GM21447 (cell line): ENCODE measurements at regions not wholly inside any gene's neighbourhood (a gene's known extent, or its start where the extent isn't known, plus 50 kb on each side); places are given as distances from the start of the nearest gene placed in this dataset.
"Not testable (repeated sequence)": the region's sequence is repeated elsewhere in the genome, so short reads cannot be mapped to it uniquely, and the experiment has no call there.

Experiments
- ATAC-seq: cut with Tn5 transposase; IDR thresholded peaks from one replicate; pipeline ENCODE4 v1.9.1; 2021; ENCODE audit not compliant: unreplicated experiment

- ATAC-seq = no peak
Observed at GRCh38 chr15:70578196-70578595, 185.2 kb downstream of the UACA start.

GRCh38 chr15:70576696-70577095 is 186.7 kb downstream of the UACA start:
- ATAC-seq = no peak

DNA sequence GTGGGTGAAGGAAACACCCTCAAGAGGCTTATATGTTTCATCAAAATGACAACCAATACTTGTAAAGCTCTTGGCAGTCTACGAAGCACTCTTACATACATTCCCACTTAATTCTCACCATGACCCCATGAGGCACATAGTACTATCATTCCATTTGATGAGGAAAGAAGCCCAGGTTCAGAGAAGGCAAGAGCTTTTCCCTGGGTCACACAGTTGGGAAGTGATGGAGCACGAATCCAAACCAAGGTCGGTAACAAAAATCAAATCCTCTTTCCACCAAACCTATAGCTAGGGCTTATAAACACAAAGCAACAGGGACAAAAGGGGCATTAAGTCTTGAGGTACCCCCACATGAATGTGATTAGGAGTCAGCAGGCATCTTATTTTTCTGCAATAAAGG is 187.1 kb downstream of the UACA start:
- ATAC-seq = no peak

- no peak for ATAC-seq
Observed at GRCh38 chr15:70575231-70576226, 187.8 kb downstream of the UACA start.

DNA sequence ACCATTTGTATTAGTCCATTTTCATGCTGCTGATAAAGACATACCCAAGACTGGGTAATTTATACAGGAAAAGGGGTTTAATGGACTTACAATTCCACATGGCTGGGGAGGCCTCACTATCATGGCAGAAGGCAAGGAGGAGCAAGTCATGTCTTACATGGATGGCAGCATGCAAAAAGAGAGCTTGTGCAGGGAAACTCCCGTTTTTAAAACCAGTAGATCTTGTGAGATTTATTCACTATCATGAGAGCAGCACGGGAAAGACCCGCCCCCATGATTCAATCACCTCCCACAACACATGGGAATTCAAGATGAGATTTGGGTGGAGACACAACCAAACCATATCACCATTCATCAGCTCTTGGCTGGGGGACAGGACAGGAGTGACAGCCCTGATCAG is 189.0 kb downstream of the UACA start:
- not testable (repeated sequence) for ATAC-seq

- no peak for ATAC-seq
Observed at GRCh38 chr15:70573121-70573850, 190.1 kb downstream of the UACA start.

GRCh38 chr15:70569714-70570231 is 193.6 kb downstream of the UACA start:
- no peak for ATAC-seq

DNA sequence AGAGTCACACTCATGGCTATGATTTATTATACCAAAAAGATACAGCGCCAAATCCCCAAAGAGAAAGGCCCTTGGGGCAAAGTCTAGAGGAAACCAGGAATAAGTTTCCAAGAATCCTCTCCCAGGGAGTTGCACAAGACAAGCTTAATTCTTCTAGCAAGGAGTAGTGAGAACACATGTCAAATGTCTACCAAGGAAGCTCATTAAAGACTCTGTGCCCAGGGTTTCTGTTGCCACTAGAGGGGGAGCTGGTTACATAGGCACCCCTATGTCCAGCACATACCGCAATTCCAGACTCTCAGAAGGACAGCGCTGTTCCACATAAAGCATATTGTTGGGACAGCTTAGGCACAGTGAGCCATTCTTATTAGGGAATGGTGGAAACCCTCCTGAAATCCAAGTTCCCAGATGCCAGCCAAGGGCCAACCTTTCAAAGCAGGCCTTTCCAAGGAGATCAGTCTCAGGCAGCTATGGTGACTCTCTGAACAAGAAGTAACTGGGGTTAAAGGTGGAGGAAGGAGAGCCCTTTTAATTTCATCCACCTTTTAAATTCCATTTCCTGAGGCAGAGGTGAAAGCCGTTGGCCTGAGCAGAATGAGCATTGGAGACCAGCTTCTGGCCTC is 194.2 kb downstream of the UACA start:
- no peak for ATAC-seq

- ATAC-seq = no peak
Observed at GRCh38 chr15:70566989-70567388, 196.4 kb downstream of the UACA start.

- ATAC-seq = no peak
Observed at GRCh38 chr15:70566047-70566835, 197.1 kb downstream of the UACA start.

- ATAC-seq = no peak
Observed at GRCh38 chr15:70563561-70564095, 199.7 kb downstream of the UACA start.

GRCh38 chr15:70562906-70563305 is 200.5 kb downstream of the UACA start:
- no peak for ATAC-seq

DNA sequence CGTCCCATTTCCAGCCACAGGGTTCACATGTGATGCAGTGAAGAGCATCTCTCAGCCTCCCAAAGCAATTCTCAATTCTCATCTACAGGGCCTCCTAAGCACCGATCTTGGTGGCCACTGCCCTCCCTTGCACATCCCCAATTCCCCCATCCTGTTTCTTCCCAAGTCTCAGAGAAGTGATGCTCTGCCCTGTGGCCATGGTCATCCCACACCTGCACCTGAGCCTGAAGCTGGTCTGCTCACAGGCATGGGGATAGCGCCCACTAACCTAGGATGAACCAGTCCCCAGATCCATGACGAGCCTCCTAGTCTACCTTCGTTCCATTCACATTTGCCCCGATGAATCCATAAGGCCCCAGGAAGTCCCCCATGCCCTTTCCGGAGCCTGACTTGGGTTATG is 201.5 kb downstream of the UACA start:
- no peak for ATAC-seq

GRCh38 chr15:70560617-70561328 is 202.6 kb downstream of the UACA start:
- no peak for ATAC-seq

GRCh38 chr15:70559265-70560239 is 203.8 kb downstream of the UACA start:
- no peak for ATAC-seq

GRCh38 chr15:70558406-70559264 is 204.7 kb downstream of the UACA start:
- no peak for ATAC-seq

GRCh38 chr15:70557521-70558258 is 205.7 kb downstream of the UACA start:
- ATAC-seq = no peak
